ENCODE measurements at regions not wholly inside any gene's neighbourhood (a gene's known extent, or its start where the extent isn't known, plus 50 kb on each side); places are given as distances from the start of the nearest gene placed in this dataset.

DNA sequence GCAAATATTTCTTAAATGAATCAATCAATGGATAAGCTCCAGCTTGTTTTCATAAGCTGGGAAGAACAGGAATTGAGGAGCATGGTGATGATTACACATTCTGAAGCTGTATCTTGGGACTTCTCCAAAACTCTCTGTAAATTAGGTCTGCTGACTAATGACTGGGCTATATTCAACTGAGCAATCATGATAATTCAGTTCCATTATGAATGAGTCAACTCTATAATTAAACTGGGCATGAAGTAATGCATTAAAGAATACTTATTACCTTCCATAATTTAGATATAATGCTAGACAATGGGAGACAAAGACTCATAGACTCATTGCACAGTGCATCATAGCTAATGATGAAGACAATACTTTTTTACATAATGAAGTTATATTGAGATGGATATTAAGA is 207.4 kb downstream of the CBLN2 start:
- TF ChIP-seq, protein P1, sequence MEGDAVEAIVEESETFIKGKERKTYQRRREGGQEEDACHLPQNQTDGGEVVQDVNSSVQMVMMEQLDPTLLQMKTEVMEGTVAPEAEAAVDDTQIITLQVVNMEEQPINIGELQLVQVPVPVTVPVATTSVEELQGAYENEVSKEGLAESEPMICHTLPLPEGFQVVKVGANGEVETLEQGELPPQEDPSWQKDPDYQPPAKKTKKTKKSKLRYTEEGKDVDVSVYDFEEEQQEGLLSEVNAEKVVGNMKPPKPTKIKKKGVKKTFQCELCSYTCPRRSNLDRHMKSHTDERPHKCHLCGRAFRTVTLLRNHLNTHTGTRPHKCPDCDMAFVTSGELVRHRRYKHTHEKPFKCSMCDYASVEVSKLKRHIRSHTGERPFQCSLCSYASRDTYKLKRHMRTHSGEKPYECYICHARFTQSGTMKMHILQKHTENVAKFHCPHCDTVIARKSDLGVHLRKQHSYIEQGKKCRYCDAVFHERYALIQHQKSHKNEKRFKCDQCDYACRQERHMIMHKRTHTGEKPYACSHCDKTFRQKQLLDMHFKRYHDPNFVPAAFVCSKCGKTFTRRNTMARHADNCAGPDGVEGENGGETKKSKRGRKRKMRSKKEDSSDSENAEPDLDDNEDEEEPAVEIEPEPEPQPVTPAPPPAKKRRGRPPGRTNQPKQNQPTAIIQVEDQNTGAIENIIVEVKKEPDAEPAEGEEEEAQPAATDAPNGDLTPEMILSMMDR (IDR thresholded peaks at IDR 0.05), result no peak
- TF ChIP-seq POLR2A (IDR thresholded peaks at IDR 0.05), result no peak
